AG09309 (cell line): ENCODE measurements at regions not wholly inside any gene's neighbourhood (a gene's known extent, or its start where the extent isn't known, plus 50 kb on each side); places are given as distances from the start of the nearest gene placed in this dataset.
"Not testable (repeated sequence)": the region's sequence is repeated elsewhere in the genome, so short reads cannot be mapped to it uniquely, and the experiment has no call there.

Source experiments
- DNase-seq: peaks from one replicate; pipeline ENCODE4 v3.0.0-alpha.2; 2010; ENCODE audit warnings: low read depth
- H3K4me3 ChIP-seq: 2 replicates; pipeline ENCODE4 v1.5.1; 2011; ENCODE audit warnings: mild to moderate bottlenecking, low read depth, low read length, moderate library complexity; ENCODE audit not compliant: control insufficient read depth
- CTCF ChIP-seq: IDR thresholded peaks from 2 replicates; pipeline ENCODE4 v1.5.1; 2011; ENCODE audit warnings: mild to moderate bottlenecking, low read depth, low read length, inconsistent platforms; ENCODE audit not compliant: insufficient read depth, control insufficient read depth; ENCODE audit errors: missing control alignments

GRCh38 chr3:28613511-28614106, 265.0 kb upstream of the AZI2 start:
- no peak for DNase-seq
- no peak overlapping the region for H3K4me3 ChIP-seq
- no peak for TF ChIP-seq CTCF

GRCh38 chr3:28615071-28615470, 266.4 kb upstream of the AZI2 start:
- DNase-seq = no peak
- TF ChIP-seq CTCF = no peak

GRCh38 chr3:28615971-28616370, 267.3 kb upstream of the AZI2 start:
- no peak overlapping the region for H3K4me3 ChIP-seq
- no peak for TF ChIP-seq CTCF
- no peak for DNase-seq

More at GRCh38 chr3:28615071-28615470, 266.4 kb upstream of the AZI2 start:
- H3K4me3 ChIP-seq = no peak overlapping the region

- no peak for DNase-seq
- no peak overlapping the region for H3K4me3 ChIP-seq
- no peak for TF ChIP-seq CTCF
Measured at GRCh38 chr3:28617821-28618220, 269.2 kb upstream of the AZI2 start.

GRCh38 chr3:28623106-28623505, 274.5 kb upstream of the AZI2 start:
- DNase-seq = no peak
- TF ChIP-seq CTCF = no peak
- H3K4me3 ChIP-seq = no peak overlapping the region

GRCh38 chr3:28624084-28624483, 275.5 kb upstream of the AZI2 start:
- TF ChIP-seq CTCF = no peak
- DNase-seq = no peak
- H3K4me3 ChIP-seq = no peak overlapping the region

GRCh38 chr3:28627843-28628242, 279.2 kb upstream of the AZI2 start:
- H3K4me3 ChIP-seq, DNase-seq: not testable (repeated sequence)
